SH-SY5Y (cell line): ENCODE measurements at regions not wholly inside any gene's neighbourhood (a gene's known extent, or its start where the extent isn't known, plus 50 kb on each side); places are given as distances from the start of the nearest gene placed in this dataset.

ENCODE experiments used
- GATA2 ChIP-seq: IDR thresholded peaks from 2 replicates; pipeline ENCODE4 v1.6.1; 2011; ENCODE audit warnings: mild to moderate bottlenecking, low read depth, low read length
- GATA3 ChIP-seq: IDR thresholded peaks from 2 replicates; pipeline ENCODE4 v1.6.1; 2011; ENCODE audit warnings: low read depth, mild to moderate bottlenecking, low read length, moderate library complexity

DNA sequence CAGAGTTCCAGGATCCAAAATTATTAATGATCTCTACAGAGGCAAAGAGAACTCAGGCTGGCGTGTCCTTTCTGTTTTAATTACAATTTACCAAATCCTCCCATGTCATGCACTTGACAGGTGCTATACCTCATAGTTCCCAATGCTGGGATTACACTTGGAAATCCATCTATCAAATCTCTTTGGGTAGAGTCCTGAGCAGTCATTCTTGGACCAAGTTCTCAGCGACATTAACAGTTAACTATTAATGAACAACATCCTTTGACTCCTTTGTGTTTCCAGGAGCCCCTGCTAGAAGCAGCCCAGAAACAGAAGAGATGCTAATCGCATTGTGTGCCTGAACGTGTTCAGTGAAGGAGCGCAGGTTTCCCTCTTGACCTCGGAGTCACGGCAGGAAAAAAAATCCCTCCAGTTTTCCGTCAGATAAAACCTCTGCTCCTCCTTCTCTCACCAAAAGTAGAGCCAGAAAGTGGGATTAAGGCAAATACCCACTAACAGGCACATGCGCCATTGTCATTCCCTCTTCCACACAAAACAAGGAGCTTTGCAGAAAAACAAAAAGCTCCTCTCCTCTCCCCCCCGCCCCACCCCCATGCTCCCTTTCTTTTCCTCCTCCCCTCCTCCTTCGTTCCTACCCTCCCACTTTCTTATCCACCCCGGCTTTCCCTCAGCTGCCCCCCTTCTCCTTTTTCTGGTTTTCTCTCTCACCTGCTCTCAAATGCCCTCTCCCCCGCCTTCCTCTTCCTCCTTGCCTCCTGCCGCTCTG, 224.7 kb downstream of the ZIC5 start:
- TF ChIP-seq GATA2: no peak
- TF ChIP-seq GATA3: no peak
